Small intestine (tissue), 7 donors: ENCODE measurements at regions not wholly inside any gene's neighbourhood (a gene's known extent, or its start where the extent isn't known, plus 50 kb on each side); places are given as distances from the start of the nearest gene placed in this dataset.
A peak's percentile ranks its signal among the peaks of the same experiment; 100 is the strongest.

ENCODE experiments used
- DNase-seq, 2 donors: peaks; one replicate each; pipeline versions ENCODE4 v3.0.0 to v3.0.0-alpha.2; 2013
- FAIRE-seq: peaks from 2 replicates; lab custom pipeline; 2012; peaks lifted over from hg19 to GRCh38; lab: Jason Lieb, UNC
- H3K27ac ChIP-seq, 3 donors: one replicate each; pipeline ENCODE4 v1.5.1; 2013; ENCODE audit warnings: low read length in 2 of 3, mild to moderate bottlenecking in 2 of 3, control low read depth in 1 of 3, inconsistent platforms in 1 of 3, low read depth in 1 of 3, moderate library complexity in 1 of 3
- H3K27me3 ChIP-seq, 3 donors: one replicate each; pipeline ENCODE4 v1.6.1; 2013; ENCODE audit warnings: low read length in 3 of 3, inconsistent platforms in 1 of 3; ENCODE audit not compliant: control insufficient read depth in 3 of 3, insufficient read depth in 3 of 3
- H3K36me3 ChIP-seq, 3 donors: one replicate each; pipeline ENCODE4 v1.6.1; 2013; ENCODE audit warnings: low read length in 3 of 3, inconsistent platforms in 1 of 3, low read depth in 1 of 3, mild to moderate bottlenecking in 1 of 3, moderate library complexity in 1 of 3; ENCODE audit not compliant: control insufficient read depth in 3 of 3, insufficient read depth in 2 of 3
- H3K4me1 ChIP-seq, 3 donors: one replicate each; pipeline ENCODE4 v1.6.1; 2013; ENCODE audit warnings: low read length in 2 of 3, inconsistent platforms in 1 of 3, low read depth in 1 of 3, mild to moderate bottlenecking in 1 of 3, moderate library complexity in 1 of 3; ENCODE audit not compliant: control insufficient read depth in 3 of 3, insufficient read depth in 2 of 3
- H3K4me3 ChIP-seq, 3 donors: one replicate each; pipeline ENCODE4 v1.5.1; 2013; ENCODE audit warnings: low read length in 3 of 3, control low read depth in 1 of 3, inconsistent platforms in 1 of 3, low read depth in 1 of 3, mild to moderate bottlenecking in 1 of 3, moderate library complexity in 1 of 3
- H3K9me3 ChIP-seq, 2 donors: one replicate each; pipeline ENCODE4 v1.6.1; 2013; ENCODE audit warnings: low read depth in 1 of 2, low read length in 1 of 2; ENCODE audit not compliant: control insufficient read depth in 2 of 2, insufficient read depth in 1 of 2
- WGBS, 3 donors: extraction: QIAGEN DNeasy Blood & Tissue Kit; methylation state at CpG; one replicate each; pipeline ENCODE4 v1.1.7; 2013; 5-methylcytosine and 5-hydroxymethylcytosine counted together
- donor health status: healthy with polysubstance abuse.
- donor health status: control.
- donor health status: control.
- donor health status: Bipolar disorder and iron deficiency.
- donor health status: healthy.

DNA sequence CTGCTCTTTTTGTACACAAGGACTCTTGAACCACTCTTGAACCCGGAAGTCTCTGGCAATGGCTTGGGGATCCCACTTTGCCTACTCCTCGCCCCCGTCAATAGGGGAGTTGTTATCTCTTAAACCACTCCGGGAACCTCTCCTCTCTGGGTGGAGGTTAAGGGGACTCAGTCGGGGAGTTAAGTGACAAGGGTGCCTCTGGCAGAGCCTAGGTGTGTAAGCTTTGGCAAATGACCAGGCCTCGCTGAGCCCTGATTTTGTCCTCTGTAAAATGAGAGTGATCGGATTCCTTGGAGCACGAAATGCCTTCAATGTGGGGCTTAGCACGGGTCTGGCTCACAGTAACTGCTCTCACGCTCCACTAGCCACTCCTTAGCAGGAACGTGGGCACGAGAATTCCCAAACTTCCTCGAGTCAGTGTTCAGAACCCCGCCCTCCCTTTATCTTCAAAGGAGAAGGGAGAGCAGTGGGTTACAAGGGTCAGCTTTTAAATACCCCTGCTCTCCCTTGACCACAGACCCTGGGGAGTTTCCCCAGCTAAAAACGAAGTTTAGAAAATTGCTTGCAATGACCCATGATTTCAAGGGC lies 193.3 kb downstream of the KATNAL1 start:
- H3K27ac ChIP-seq, result peak overlapping the region; percentile 66 to 97 (median 87)
- peaks cover 0 to 28% (median 2%) of the 10 kb centered on the region in 3 donors for H3K4me1 ChIP-seq
- peak; percentile 78 to 86 for DNase-seq
- H3K4me3 ChIP-seq, result peak overlapping the region; percentile 24 to 67 (median 53)
- 17 to 57% (median 31%) methylated on average over 15 of the region's 15 CpGs for WGBS, 3 donors
- H3K36me3 ChIP-seq, result no peaks in the 10 kb centered on the region
- no peaks in the 10 kb centered on the region for H3K9me3 ChIP-seq
- H3K27me3 ChIP-seq, result no peaks in the 10 kb centered on the region
- FAIRE-seq, result no peak

- FAIRE-seq (no peak), DNase-seq (no peak)
- Histone ChIP-seq H3K27ac (peak overlapping the region; percentile 66 to 97 (median 87)), H3K4me3 (no peak overlapping the region), H3K27me3 (no peaks in the 10 kb centered on the region), H3K36me3 (no peaks in the 10 kb centered on the region), H3K9me3 (no peaks in the 10 kb centered on the region), H3K4me1 (peaks cover 0 to 30% (median 2%) of the 10 kb centered on the region in 3 donors)
- 20 to 61% (median 52%) methylated on average over 5 of the region's 5 CpGs for WGBS, 3 donors
Measured at GRCh38 chr13:30113551-30113950, 193.8 kb downstream of the KATNAL1 start.

- Histone ChIP-seq H3K27ac (peak overlapping the region in 2 of 3 donors; percentile 87 to 97), H3K27me3 (no peaks in the 10 kb centered on the region), H3K9me3 (no peaks in the 10 kb centered on the region), H3K4me1 (peaks cover 0 to 37% (median 2%) of the 10 kb centered on the region in 3 donors), H3K4me3 (no peak overlapping the region), H3K36me3 (no peaks in the 10 kb centered on the region)
- WGBS, 3 donors, result 11 to 22% (median 16%) methylated on average over 19 of the region's 19 CpGs
- peak; percentile 15 for FAIRE-seq
- DNase-seq, result peak; percentile 89 to 94
Measured at GRCh38 chr13:30112602-30113435, 194.5 kb downstream of the KATNAL1 start.

- Histone ChIP-seq H3K4me3 (no peak overlapping the region), H3K27ac (no peak overlapping the region), H3K27me3 (no peaks in the 10 kb centered on the region), H3K36me3 (no peaks in the 10 kb centered on the region), H3K4me1 (peaks cover 0 to 37% (median 2%) of the 10 kb centered on the region in 3 donors), H3K9me3 (no peaks in the 10 kb centered on the region)
- FAIRE-seq (no peak), DNase-seq (no peak)
- 88 to 97% (median 93%) methylated on average over 5 of the region's 5 CpGs for WGBS, 3 donors
Measured at GRCh38 chr13:30111810-30112209, 195.5 kb downstream of the KATNAL1 start.

DNA sequence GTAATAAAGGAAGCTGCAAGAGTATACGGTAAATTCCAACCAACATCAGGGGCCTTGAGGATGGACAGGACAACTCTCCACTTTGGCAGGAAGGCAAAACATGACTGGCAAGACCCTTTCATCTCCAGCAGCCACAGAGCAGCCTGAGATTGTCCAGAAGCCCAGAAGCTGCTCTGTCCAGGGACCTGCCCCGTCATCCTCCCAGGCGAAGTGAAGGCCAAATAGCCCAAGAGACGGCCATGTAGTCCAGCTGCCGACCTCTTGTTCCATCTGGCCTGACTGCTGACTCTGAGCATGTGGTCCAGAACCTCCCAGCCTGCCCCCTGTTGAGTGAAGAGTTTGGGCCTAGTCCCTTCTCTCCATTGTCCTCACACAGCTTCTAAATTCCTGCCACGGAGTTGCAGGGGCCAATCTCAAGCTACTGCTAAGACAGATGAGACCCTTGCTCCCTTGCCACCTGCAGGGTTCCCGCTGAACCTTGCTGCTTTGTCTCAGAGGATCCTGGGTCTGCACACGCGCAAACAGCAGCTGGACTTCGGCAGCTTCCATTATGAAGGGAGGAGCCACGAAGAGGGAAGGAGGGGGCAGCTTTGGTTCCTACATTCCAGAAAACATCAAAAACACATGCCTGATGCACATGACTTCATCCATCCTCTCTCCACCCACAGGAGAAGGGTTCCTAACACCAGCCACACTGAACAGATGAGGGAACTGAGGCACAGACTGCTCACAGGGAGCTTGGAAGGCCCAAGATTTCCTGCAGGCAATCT lies 196.9 kb downstream of the KATNAL1 start:
- WGBS, 3 donors, result 70 to 74% (median 71%) methylated on average over 11 of the region's 11 CpGs
- no peak for FAIRE-seq
- peaks cover 0 to 37% (median 2%) of the 10 kb centered on the region in 3 donors for H3K4me1 ChIP-seq

DNA sequence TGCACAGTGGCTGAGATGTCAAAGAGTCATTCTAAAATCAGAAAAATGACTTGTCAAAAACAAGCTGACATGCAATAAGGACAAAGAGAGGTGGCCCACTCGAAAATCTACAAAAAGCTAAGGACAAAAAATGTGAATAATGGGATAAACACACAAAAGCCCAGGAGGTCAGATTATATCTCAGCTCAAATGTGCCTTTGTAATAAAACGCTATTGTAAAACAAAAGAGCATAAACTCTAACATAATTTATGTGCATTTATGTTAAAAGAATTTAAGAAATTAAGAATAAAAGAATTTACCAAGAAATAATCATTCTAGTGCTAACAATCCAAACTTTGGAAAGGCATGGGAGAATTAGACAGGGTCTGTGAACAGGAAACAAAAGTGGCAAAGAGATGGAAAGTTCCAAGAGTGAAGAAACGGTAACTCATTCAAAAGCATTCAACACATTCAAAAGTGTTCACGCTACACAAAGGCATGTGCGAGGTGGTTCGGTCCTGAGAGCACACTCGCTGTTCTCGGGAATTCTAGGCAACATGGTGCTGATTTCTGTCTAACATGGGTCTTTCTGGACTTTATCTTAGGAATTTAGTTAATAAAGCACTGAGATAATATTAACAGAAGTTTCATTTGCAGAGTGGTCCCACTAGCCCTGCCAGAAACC lies 197.7 kb downstream of the KATNAL1 start:
- DNase-seq, result no peak
- no peak overlapping the region for H3K4me3 ChIP-seq
- WGBS, 3 donors, result 90 to 93% (median 91%) methylated on average over 8 of the region's 8 CpGs
- H3K27ac ChIP-seq, result peak overlapping the region; percentile 74 to 94 (median 82)
- no peaks in the 10 kb centered on the region for H3K9me3 ChIP-seq
- no peak for FAIRE-seq
- no peaks in the 10 kb centered on the region for H3K27me3 ChIP-seq
- H3K36me3 ChIP-seq, result no peaks in the 10 kb centered on the region
- peaks cover 0 to 34% (median 2%) of the 10 kb centered on the region in 3 donors for H3K4me1 ChIP-seq

More for the DNA sequence above, 196.9 kb downstream of the KATNAL1 start:
- Histone ChIP-seq H3K9me3 (no peaks in the 10 kb centered on the region), H3K27ac (no peak overlapping the region), H3K27me3 (no peaks in the 10 kb centered on the region), H3K36me3 (no peaks in the 10 kb centered on the region), H3K4me3 (no peak overlapping the region)
- peak; percentile 33 to 34 for DNase-seq

DNA sequence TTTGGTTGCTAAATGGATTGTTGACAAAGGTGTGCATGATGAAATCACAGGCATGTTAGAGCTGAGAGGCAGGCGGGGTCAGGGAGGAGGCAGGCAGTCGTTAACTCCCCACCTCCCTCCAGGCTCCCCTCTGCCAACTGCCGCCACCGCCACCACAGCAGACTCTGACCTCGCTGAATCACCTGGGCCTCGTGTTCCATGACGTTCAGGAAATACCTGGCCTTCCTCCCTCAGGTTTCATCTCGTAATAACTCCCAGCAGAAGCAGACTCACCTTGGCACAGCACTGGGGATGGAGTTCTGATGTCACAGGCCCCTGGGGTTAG lies 198.5 kb downstream of the KATNAL1 start:
- H3K4me3 ChIP-seq, result no peak overlapping the region
- H3K36me3 ChIP-seq, result no peaks in the 10 kb centered on the region
- H3K4me1 ChIP-seq, result peaks cover 0 to 29% (median 2%) of the 10 kb centered on the region in 3 donors
- no peaks in the 10 kb centered on the region for H3K9me3 ChIP-seq
- peak overlapping the region; percentile 74 to 94 (median 82) for H3K27ac ChIP-seq
- H3K27me3 ChIP-seq, result no peaks in the 10 kb centered on the region
- peak; percentile 30 for FAIRE-seq
- peak; percentile 97 to 99 for DNase-seq
- 8 to 57% (median 27%) methylated on average over 8 of the region's 8 CpGs for WGBS, 3 donors
